NCI-H1694 treated with DMSO at 0.1 percent for 48 hours (cell line): ENCODE measurements at regions not wholly inside any gene's neighbourhood (a gene's known extent, or its start where the extent isn't known, plus 50 kb on each side); places are given as distances from the start of the nearest gene placed in this dataset.

Experiments
- DNase-seq: peaks from one replicate; lab custom pipeline; 2025; lab: John Stamatoyannopoulos, UW

GRCh38 chr7:67843001-67843565 lies 846.5 kb downstream of the TYW1 start:
- no peak for DNase-seq

GRCh38 chr7:67843615-67844014 lies 847.0 kb downstream of the TYW1 start:
- DNase-seq: no peak

- no peak for DNase-seq
Measured at GRCh38 chr7:67847092-67847787, 850.6 kb downstream of the TYW1 start.

- peak; percentile 87 for DNase-seq
Measured at GRCh38 chr7:67854221-67855178, 857.9 kb downstream of the TYW1 start.

- DNase-seq: no peak
Measured at GRCh38 chr7:67855322-67855721, 858.7 kb downstream of the TYW1 start.

- DNase-seq: no peak
Measured at GRCh38 chr7:67856046-67856445, 859.4 kb downstream of the TYW1 start.

- no peak for DNase-seq
Measured at GRCh38 chr7:67857698-67858097, 861.1 kb downstream of the TYW1 start.

GRCh38 chr7:67858931-67859330 lies 862.3 kb downstream of the TYW1 start:
- no peak for DNase-seq

- no peak for DNase-seq
Measured at GRCh38 chr7:67863911-67864310, 867.3 kb downstream of the TYW1 start.

- DNase-seq: no peak
Measured at GRCh38 chr7:67866054-67866453, 869.4 kb downstream of the TYW1 start.

GRCh38 chr7:67866812-67867211 lies 870.2 kb downstream of the TYW1 start:
- no peak for DNase-seq

GRCh38 chr7:67870396-67870795 lies 873.8 kb downstream of the TYW1 start:
- no peak for DNase-seq

GRCh38 chr7:67875558-67875957 lies 878.9 kb downstream of the TYW1 start:
- no peak for DNase-seq

- no peak for DNase-seq
Measured at GRCh38 chr7:67878808-67879207, 882.2 kb downstream of the TYW1 start.

GRCh38 chr7:67882843-67883242 lies 886.2 kb downstream of the TYW1 start:
- DNase-seq: no peak

- no peak for DNase-seq
Measured at GRCh38 chr7:67890316-67890715, 893.7 kb downstream of the TYW1 start.

- DNase-seq: no peak
Measured at GRCh38 chr7:67894746-67895145, 898.1 kb downstream of the TYW1 start.

GRCh38 chr7:67896721-67897120 lies 900.1 kb downstream of the TYW1 start:
- no peak for DNase-seq

GRCh38 chr7:67900456-67900855 lies 903.8 kb downstream of the TYW1 start:
- no peak for DNase-seq

GRCh38 chr7:67901808-67902480 lies 905.3 kb downstream of the TYW1 start:
- no peak for DNase-seq

GRCh38 chr7:67907792-67908191 lies 911.2 kb downstream of the TYW1 start:
- DNase-seq: no peak

GRCh38 chr7:67912437-67912836 lies 915.8 kb downstream of the TYW1 start:
- no peak for DNase-seq
